Adrenal gland (tissue), 9 donors: ENCODE measurements at regions not wholly inside any gene's neighbourhood (a gene's known extent, or its start where the extent isn't known, plus 50 kb on each side); places are given as distances from the start of the nearest gene placed in this dataset.

Experiments used
- DNase-seq, 7 donors: peaks; one replicate each; pipeline ENCODE4 v3.0.0-alpha.2; 2019 to 2020
- H3K27ac ChIP-seq, 5 donors: fragments of 200-600 bp; sonication (generic) in 4 of 5; 1 replicate in 3 of 5; 2 replicates in 2 of 5; pipeline versions ENCODE4 v1.5.1 to v1.8.0; 2016 to 2020; ENCODE audit warnings: mild to moderate bottlenecking in 1 of 5
- H3K27me3 ChIP-seq: fragments of 200-600 bp; 2 replicates; pipeline ENCODE4 v1.8.0; 2021
- H3K36me3 ChIP-seq, 2 donors: fragments of 200-600 bp; replicated peaks in 1 of 2; 1 replicate in 1 of 2; 2 replicates in 1 of 2; pipeline versions ENCODE4 v1.5.1 to v1.8.0; 2018 to 2022
- H3K4me1 ChIP-seq, 2 donors: fragments of 200-600 bp; replicated peaks in 1 of 2; 1 replicate in 1 of 2; 2 replicates in 1 of 2; pipeline versions ENCODE4 v1.5.1 to v1.8.0; 2018 to 2021
- H3K4me3 ChIP-seq, 4 donors: fragments of 200-600 bp; sonication (generic) in 3 of 4; one replicate each; pipeline ENCODE4 v1.5.1; 2016 to 2018
- H3K9me3 ChIP-seq, 3 donors: fragments of 200-600 bp; sonication (generic) in 1 of 3; replicated peaks in 1 of 3; 1 replicate in 2 of 3; 2 replicates in 1 of 3; pipeline versions ENCODE4 v1.5.1 to v1.8.0; 2016 to 2021
- CTCF ChIP-seq, 6 experiments: fragments of 450-650 bp in 4 of 6; fragments of 200-600 bp in 2 of 6; sonication (generic) in 1 of 6; IDR thresholded peaks; 1 replicate in 5 of 6; 2 replicates in 1 of 6; pipeline versions ENCODE4 v1.5.1 to v1.8.0; 2016 to 2021; ENCODE audit warnings: antibody characterized with exemption in 6 of 6, mild to moderate bottlenecking in 2 of 6, moderate library complexity in 1 of 6
- POLR2A ChIP-seq, 2 donors: fragments of 450-650 bp; IDR thresholded peaks; one replicate each; pipeline ENCODE4 v1.6.1; 2017; ENCODE audit warnings: antibody characterized with exemption in 2 of 2, mild to moderate bottlenecking in 2 of 2, moderate library complexity in 1 of 2
- WGBS, 4 donors: extraction: QIAGEN DNeasy Blood & Tissue Kit in 2 of 4; methylation state at CpG; one replicate each; pipeline versions ENCODE4 v1.1.5 to v1.1.7; 2013 to 2017; 5-methylcytosine and 5-hydroxymethylcytosine counted together
- intact Hi-C, 2 donors: fragments of 100-400 bp; cut with DNase I; formaldehyde crosslinking; loops; one replicate each; pipeline versions ENCODE4 v1.14.1 to v1.15.0; 2022 to 2023
- donor health status: healthy with polysubstance abuse.
- donor health status: Bipolar disorder and iron deficiency.
- donor health status: DM: yes; HTN: yes; CAD: no.
- donor health status: DM: no; HTN: no; CAD: no.
- donor health status: DM: no; HTN: no; CAD: no.

GRCh38 chr1:230518511-230518910 is 92.4 kb upstream of the PGBD5 start:
- H3K27me3 ChIP-seq, result no peaks in the 10 kb centered on the region
- no peak overlapping the region for H3K27ac ChIP-seq
- no peak for DNase-seq
- 69 to 82% (median 80%) methylated on average over 5 of the region's 5 CpGs for WGBS, 4 donors
- H3K36me3 ChIP-seq, result no peaks in the 10 kb centered on the region
- no peaks in the 10 kb centered on the region for H3K9me3 ChIP-seq
- H3K4me1 ChIP-seq, result no peaks in the 10 kb centered on the region
- intact Hi-C loops, result no loop called here
- H3K4me3 ChIP-seq, result no peak overlapping the region
- TF ChIP-seq POLR2A (IDR thresholded peaks at IDR 0.05) (no peak), CTCF (IDR thresholded peaks at IDR 0.05) (no peak)

GRCh38 chr1:230517786-230518185 is 91.7 kb upstream of the PGBD5 start:
- intact Hi-C loops, result no loop called here
- 83 to 93% (median 88%) methylated on average over 1 to 2 of the region's 2 CpGs for WGBS, 4 donors

GRCh38 chr1:230517326-230517725 is 91.2 kb upstream of the PGBD5 start:
- 76 to 89% (median 88%) methylated on average over 7 of the region's 7 CpGs for WGBS, 4 donors
- H3K27ac ChIP-seq, result no peak overlapping the region
- DNase-seq, result no peak
- intact Hi-C loops, result no loop called here
- H3K4me1 ChIP-seq, result no peaks in the 10 kb centered on the region
- no peaks in the 10 kb centered on the region for H3K9me3 ChIP-seq
- no peaks in the 10 kb centered on the region for H3K36me3 ChIP-seq
- TF ChIP-seq CTCF (IDR thresholded peaks at IDR 0.05) (no peak), POLR2A (IDR thresholded peaks at IDR 0.05) (no peak)
- H3K27me3 ChIP-seq, result no peaks in the 10 kb centered on the region
- no peak overlapping the region for H3K4me3 ChIP-seq

More at GRCh38 chr1:230517786-230518185, 91.7 kb upstream of the PGBD5 start:
- Histone ChIP-seq H3K36me3 (no peaks in the 10 kb centered on the region), H3K9me3 (no peaks in the 10 kb centered on the region), H3K4me3 (no peak overlapping the region), H3K4me1 (no peaks in the 10 kb centered on the region), H3K27me3 (no peaks in the 10 kb centered on the region), H3K27ac (no peak overlapping the region)
- no peak for DNase-seq
- TF ChIP-seq CTCF (IDR thresholded peaks at IDR 0.05), result no peak
- TF ChIP-seq POLR2A (IDR thresholded peaks at IDR 0.05), result no peak

DNA sequence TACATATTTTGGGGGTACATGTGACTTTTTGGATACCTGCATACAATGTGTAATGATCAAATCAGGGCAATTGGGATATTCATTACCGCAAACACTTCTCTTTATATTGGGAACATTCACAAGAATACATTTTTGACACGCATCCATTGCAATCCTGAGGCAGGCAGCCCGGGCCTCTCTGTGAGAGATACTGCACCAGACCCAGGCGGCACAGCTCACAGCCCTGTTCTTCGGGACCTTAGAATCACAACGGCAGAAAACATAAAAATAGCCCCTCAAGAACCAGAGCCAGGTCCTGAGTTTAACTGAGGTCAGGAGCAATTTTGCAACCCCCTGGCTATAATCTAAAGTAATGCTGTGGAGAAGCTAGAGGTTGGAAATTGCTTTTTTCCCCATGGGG is 90.8 kb upstream of the PGBD5 start:
- WGBS, 4 donors, result 88 to 89% (median 88%) methylated on average over 6 of the region's 6 CpGs
- Histone ChIP-seq H3K9me3 (no peaks in the 10 kb centered on the region), H3K27ac (no peak overlapping the region), H3K4me1 (no peaks in the 10 kb centered on the region), H3K36me3 (no peaks in the 10 kb centered on the region), H3K27me3 (no peaks in the 10 kb centered on the region), H3K4me3 (no peak overlapping the region)
- no peak for TF ChIP-seq CTCF (IDR thresholded peaks at IDR 0.05)
- TF ChIP-seq POLR2A (IDR thresholded peaks at IDR 0.05), result no peak
- no peak for DNase-seq
- intact Hi-C loops, result no loop called here
